WTC11 (cell line): ENCODE measurements at regions not wholly inside any gene's neighbourhood (a gene's known extent, or its start where the extent isn't known, plus 50 kb on each side); places are given as distances from the start of the nearest gene placed in this dataset.

Source experiments
- ATAC-seq: fragments of 200-7000 bp; cut with Tn5 transposase; 2 replicates; pipeline ENCODE4 v1.10.0; 2021; ENCODE audit warnings: mild to moderate bottlenecking, moderate library complexity
- CTCF ChIA-PET: fragments of 300-600 bp; sonication (Branson Sonifier 250); formaldehyde crosslinking; loops from one replicate; lab custom pipeline; 2021; ENCODE audit warnings: antibody characterized with exemption; lab: Charles Lee
- POLR2A ChIA-PET: fragments of 350-600 bp; sonication (Branson Sonifier 250); formaldehyde crosslinking; loops from one replicate; lab custom pipeline; 2021; ENCODE audit warnings: antibody characterized with exemption; lab: Charles Lee
- DNase-seq: peaks from one replicate; pipeline ENCODE4 v3.0.0; 2021; ENCODE audit warnings: low spot score
- H3K27ac Mint-ChIP-seq: 2 replicates; pipeline ENCODE4 v1.8.0; 2021; ENCODE audit warnings: mixed read lengths
- H3K27me3 Mint-ChIP-seq: 2 replicates; pipeline ENCODE4 v1.8.0; 2021; ENCODE audit warnings: low read depth, mild to moderate bottlenecking, moderate library complexity, mixed read lengths
- H3K36me3 Mint-ChIP-seq: 2 replicates; pipeline ENCODE4 v1.8.0; 2021; ENCODE audit warnings: mixed read lengths
- H3K4me1 Mint-ChIP-seq: 2 replicates; pipeline ENCODE4 v1.8.0; 2022; ENCODE audit warnings: mixed read lengths
- H3K4me3 Mint-ChIP-seq: 2 replicates; pipeline ENCODE4 v1.8.0; 2021; ENCODE audit warnings: mild to moderate bottlenecking, moderate library complexity, mixed read lengths
- H3K9me3 Mint-ChIP-seq: 2 replicates; pipeline ENCODE4 v1.8.0; 2021; ENCODE audit warnings: mixed read lengths
- ATF1 ChIP-seq: sonication (generic); formaldehyde crosslinking; IDR thresholded peaks from 2 replicates; pipeline ENCODE4 v1.8.1; 2023; ENCODE audit warnings: mild to moderate bottlenecking, moderate library complexity, missing genetic modification reagents
- ELF4 ChIP-seq: sonication (generic); formaldehyde crosslinking; IDR thresholded peaks from 2 replicates; pipeline ENCODE4 v1.8.1; 2022; ENCODE audit warnings: low read depth, mild to moderate bottlenecking, moderate library complexity, missing genetic modification reagents
- FOXK1 ChIP-seq: sonication (generic); formaldehyde crosslinking; IDR thresholded peaks from 2 replicates; pipeline ENCODE4 v1.8.0; 2022; ENCODE audit warnings: mild to moderate bottlenecking, moderate library complexity, missing genetic modification reagents
- GABPB1 ChIP-seq: sonication (generic); formaldehyde crosslinking; IDR thresholded peaks from 2 replicates; pipeline ENCODE4 v1.8.1; 2023; ENCODE audit warnings: mild to moderate bottlenecking, missing genetic modification reagents
- GTF2I ChIP-seq: fragments of 250-450 bp; sonication (Bioruptor Pico); conservative IDR thresholded peaks from 2 replicates; pipeline ENCODE4 v1.4.0; 2021; ENCODE audit warnings: mild to moderate bottlenecking
- MAX ChIP-seq: sonication (generic); formaldehyde crosslinking; IDR thresholded peaks from 2 replicates; pipeline ENCODE4 v1.8.0; 2022; ENCODE audit warnings: mild to moderate bottlenecking, missing genetic modification reagents
- NFYB ChIP-seq: sonication (generic); formaldehyde crosslinking; conservative IDR thresholded peaks from 2 replicates; pipeline ENCODE4 v1.8.0; 2022; ENCODE audit warnings: low read depth, missing genetic modification reagents
- RELA ChIP-seq: sonication (generic); formaldehyde crosslinking; IDR thresholded peaks from 2 replicates; pipeline ENCODE4 v1.8.1; 2022; ENCODE audit warnings: missing genetic modification reagents, mild to moderate bottlenecking, borderline replicate concordance
- STAT6 ChIP-seq: sonication (generic); formaldehyde crosslinking; conservative IDR thresholded peaks from 2 replicates; pipeline ENCODE4 v1.8.1; 2023; ENCODE audit warnings: mild to moderate bottlenecking, low read depth, missing genetic modification reagents, moderate library complexity
- TCF7 ChIP-seq: sonication (generic); formaldehyde crosslinking; IDR thresholded peaks from 2 replicates; pipeline ENCODE4 v1.8.0; 2022; ENCODE audit warnings: mild to moderate bottlenecking, low read depth, missing genetic modification reagents, moderate library complexity
- ZNF263 ChIP-seq: sonication (generic); formaldehyde crosslinking; IDR thresholded peaks from 2 replicates; pipeline ENCODE4 v1.8.1; 2022; ENCODE audit warnings: low read depth, mild to moderate bottlenecking, moderate library complexity, missing genetic modification reagents
- ZNF423 ChIP-seq: fragments of 250-450 bp; sonication (Bioruptor Pico); IDR thresholded peaks from 2 replicates; pipeline ENCODE4 v2.1.2; 2022; ENCODE audit warnings: mild to moderate bottlenecking, moderate library complexity
- TF ChIP-seq, protein P1 (sequence below): fragments of 250-450 bp; sonication (Bioruptor Pico); IDR thresholded peaks from 2 replicates; pipeline ENCODE4 v1.9.0; 2021; ENCODE audit warnings: mild to moderate bottlenecking
- TF ChIP-seq, protein P2 (sequence below): sonication (generic); formaldehyde crosslinking; IDR thresholded peaks from 2 replicates; pipeline ENCODE4 v1.8.1; 2022; ENCODE audit warnings: low read depth, mild to moderate bottlenecking, moderate library complexity, missing genetic modification reagents, borderline replicate concordance
- TF ChIP-seq, protein P3 (sequence below): fragments of 250-450 bp; sonication (Bioruptor Pico); IDR thresholded peaks from 2 replicates; pipeline ENCODE4 v1.9.0; 2021; ENCODE audit warnings: mild to moderate bottlenecking
- TF ChIP-seq, protein P4 (sequence below): fragments of 250-450 bp; sonication (Bioruptor Pico); IDR thresholded peaks from 2 replicates; pipeline ENCODE4 v1.9.0; 2021; ENCODE audit warnings: moderate library complexity, mild to moderate bottlenecking, inconsistent platforms, borderline replicate concordance
- TF ChIP-seq, protein P5 (sequence below): sonication (generic); formaldehyde crosslinking; IDR thresholded peaks from 2 replicates; pipeline ENCODE4 v1.8.0; 2022; ENCODE audit warnings: mild to moderate bottlenecking, missing genetic modification reagents

DNA sequence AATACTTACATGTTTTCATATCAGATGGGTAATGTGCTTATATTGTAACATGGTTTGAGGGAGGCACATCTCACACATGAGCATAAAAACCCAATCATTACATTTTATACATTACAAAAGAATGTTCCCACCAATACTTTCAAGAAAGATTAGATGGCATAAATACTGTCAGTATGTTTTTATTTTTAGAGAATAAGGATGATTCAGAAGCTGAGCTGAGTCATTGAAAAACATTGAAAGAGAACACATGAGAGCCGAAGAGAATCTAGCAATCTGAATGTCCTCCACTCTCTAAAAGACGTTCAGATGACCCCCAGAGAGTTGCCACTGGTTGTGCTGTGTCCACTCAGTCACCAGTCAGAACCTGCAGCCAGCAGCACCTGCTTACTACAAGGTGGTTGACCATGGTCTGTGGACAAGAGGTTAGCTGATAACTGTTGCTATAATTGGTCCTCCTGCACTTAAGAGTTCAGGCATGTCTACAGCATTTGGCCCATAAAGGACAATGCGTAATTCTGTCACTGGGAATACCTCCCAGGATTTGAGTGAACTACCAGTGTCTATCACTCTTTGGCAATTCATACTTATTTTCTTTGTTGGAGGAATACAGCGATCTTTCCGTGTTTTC, 382.2 kb upstream of the IGFBP7 start:
- no peak for ATAC-seq
- TF ChIP-seq, protein P1, sequence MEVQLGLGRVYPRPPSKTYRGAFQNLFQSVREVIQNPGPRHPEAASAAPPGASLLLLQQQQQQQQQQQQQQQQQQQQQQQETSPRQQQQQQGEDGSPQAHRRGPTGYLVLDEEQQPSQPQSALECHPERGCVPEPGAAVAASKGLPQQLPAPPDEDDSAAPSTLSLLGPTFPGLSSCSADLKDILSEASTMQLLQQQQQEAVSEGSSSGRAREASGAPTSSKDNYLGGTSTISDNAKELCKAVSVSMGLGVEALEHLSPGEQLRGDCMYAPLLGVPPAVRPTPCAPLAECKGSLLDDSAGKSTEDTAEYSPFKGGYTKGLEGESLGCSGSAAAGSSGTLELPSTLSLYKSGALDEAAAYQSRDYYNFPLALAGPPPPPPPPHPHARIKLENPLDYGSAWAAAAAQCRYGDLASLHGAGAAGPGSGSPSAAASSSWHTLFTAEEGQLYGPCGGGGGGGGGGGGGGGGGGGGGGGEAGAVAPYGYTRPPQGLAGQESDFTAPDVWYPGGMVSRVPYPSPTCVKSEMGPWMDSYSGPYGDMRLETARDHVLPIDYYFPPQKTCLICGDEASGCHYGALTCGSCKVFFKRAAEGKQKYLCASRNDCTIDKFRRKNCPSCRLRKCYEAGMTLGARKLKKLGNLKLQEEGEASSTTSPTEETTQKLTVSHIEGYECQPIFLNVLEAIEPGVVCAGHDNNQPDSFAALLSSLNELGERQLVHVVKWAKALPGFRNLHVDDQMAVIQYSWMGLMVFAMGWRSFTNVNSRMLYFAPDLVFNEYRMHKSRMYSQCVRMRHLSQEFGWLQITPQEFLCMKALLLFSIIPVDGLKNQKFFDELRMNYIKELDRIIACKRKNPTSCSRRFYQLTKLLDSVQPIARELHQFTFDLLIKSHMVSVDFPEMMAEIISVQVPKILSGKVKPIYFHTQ (CRISPR knock-in tag), result no peak
- no peak for TF ChIP-seq MAX
- no peak for DNase-seq
- POLR2A ChIA-PET, result no interaction called here
- Mint-ChIP-seq H3K9me3 (peaks cover 5% of the 10 kb centered on the region), H3K27me3 (peaks cover 39% of the 10 kb centered on the region), H3K4me1 (peaks cover 8% of the 10 kb centered on the region), H3K4me3 (no peak overlapping the region), H3K36me3 (no peaks in the 10 kb centered on the region), H3K27ac (no peak overlapping the region)
- CTCF ChIA-PET, result no interaction called here

DNA sequence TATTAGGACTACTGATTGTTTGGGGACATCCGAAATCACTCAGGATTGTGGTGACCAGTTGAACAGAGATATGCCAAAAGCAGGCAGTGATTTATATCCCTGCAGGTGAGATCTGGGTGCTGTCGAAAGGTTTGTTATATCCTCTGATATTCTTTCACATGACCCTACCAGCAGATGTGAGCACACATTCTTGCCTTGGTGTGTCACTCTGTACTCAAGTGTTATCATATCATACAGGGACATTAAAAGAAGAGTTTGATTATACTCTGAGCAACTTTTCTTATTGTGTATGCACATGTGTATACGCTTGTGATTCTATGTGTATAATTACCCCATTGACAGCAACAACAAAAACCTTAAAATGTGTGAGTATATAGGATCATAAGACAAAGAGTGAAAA, 381.2 kb upstream of the IGFBP7 start:
- ATAC-seq (no peak), DNase-seq (no peak)
- CTCF ChIA-PET, result no interaction called here
- TF ChIP-seq, protein P2, sequence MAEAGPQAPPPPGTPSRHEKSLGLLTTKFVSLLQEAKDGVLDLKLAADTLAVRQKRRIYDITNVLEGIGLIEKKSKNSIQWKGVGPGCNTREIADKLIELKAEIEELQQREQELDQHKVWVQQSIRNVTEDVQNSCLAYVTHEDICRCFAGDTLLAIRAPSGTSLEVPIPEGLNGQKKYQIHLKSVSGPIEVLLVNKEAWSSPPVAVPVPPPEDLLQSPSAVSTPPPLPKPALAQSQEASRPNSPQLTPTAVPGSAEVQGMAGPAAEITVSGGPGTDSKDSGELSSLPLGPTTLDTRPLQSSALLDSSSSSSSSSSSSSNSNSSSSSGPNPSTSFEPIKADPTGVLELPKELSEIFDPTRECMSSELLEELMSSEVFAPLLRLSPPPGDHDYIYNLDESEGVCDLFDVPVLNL (CRISPR knock-in tag), result no peak
- TF ChIP-seq ELF4 (CRISPR knock-in tag) (no peak), ZNF263 (CRISPR knock-in tag) (no peak), GABPB1 (CRISPR knock-in tag) (no peak), NFYB (CRISPR knock-in tag) (no peak)
- TF ChIP-seq, protein P3, sequence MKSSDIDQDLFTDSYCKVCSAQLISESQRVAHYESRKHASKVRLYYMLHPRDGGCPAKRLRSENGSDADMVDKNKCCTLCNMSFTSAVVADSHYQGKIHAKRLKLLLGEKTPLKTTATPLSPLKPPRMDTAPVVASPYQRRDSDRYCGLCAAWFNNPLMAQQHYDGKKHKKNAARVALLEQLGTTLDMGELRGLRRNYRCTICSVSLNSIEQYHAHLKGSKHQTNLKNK (CRISPR knock-in tag), result no peak
- H3K9me3 Mint-ChIP-seq, result peaks cover 10% of the 10 kb centered on the region
- H3K4me1 Mint-ChIP-seq, result peaks cover 8% of the 10 kb centered on the region
- POLR2A ChIA-PET, result no interaction called here
- no peaks in the 10 kb centered on the region for H3K36me3 Mint-ChIP-seq
- H3K27ac Mint-ChIP-seq, result no peak overlapping the region
- H3K4me3 Mint-ChIP-seq, result no peak overlapping the region
- peaks cover 39% of the 10 kb centered on the region for H3K27me3 Mint-ChIP-seq

DNA sequence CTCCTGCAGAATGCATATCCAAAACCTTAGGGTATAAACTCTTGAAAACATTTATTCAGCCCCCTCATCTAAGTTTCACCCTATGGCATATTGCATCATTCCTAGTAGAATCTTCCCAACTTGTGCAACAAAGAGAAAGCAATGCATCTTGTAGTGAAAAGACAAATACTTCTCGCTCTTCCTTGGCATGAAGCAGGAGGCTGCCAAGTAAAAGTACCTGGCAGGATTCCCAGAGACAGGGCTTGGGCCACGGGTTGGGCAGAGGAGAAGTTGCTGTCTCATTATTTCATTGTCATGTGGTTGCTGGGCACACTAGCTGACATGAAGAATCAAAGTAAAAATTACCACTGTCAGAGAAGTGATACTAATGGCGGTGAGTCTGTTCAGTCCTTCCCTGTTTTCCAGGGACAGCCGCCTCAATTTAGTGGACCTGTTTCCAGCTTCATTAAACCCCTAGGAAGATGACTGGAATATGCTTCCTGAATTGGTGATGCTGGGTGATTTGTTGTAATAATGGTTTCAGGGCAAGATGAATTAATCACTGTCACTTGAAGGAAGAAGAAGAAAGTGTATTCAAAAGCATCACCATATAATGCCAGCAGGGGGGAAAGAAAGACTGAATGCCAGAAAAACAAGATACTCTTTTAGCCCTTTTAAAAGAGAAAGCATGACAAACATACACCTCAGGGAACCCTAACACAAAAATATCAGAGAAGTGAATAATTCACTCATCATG, 380.5 kb upstream of the IGFBP7 start:
- CTCF ChIA-PET, result no interaction called here

More for the DNA sequence above, 380.5 kb upstream of the IGFBP7 start:
- POLR2A ChIA-PET, result no interaction called here
- DNase-seq (no peak), ATAC-seq (no peak)
- no peak overlapping the region for H3K4me3 Mint-ChIP-seq
- H3K36me3 Mint-ChIP-seq, result no peaks in the 10 kb centered on the region
- no peak for TF ChIP-seq STAT6 (CRISPR knock-in tag)
- TF ChIP-seq, protein P4, sequence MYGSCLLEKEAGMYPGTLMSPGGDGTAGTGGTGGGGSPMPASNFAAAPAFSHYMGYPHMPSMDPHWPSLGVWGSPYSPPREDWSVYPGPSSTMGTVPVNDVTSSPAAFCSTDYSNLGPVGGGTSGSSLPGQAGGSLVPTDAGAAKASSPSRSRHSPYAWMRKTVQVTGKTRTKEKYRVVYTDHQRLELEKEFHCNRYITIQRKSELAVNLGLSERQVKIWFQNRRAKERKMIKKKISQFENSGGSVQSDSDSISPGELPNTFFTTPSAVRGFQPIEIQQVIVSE (CRISPR knock-in tag), result no peak
- TF ChIP-seq, protein P5, sequence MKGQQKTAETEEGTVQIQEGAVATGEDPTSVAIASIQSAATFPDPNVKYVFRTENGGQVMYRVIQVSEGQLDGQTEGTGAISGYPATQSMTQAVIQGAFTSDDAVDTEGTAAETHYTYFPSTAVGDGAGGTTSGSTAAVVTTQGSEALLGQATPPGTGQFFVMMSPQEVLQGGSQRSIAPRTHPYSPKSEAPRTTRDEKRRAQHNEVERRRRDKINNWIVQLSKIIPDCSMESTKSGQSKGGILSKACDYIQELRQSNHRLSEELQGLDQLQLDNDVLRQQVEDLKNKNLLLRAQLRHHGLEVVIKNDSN, result no peak
- no peak for TF ChIP-seq RELA (CRISPR knock-in tag)
- TF ChIP-seq FOXK1 (CRISPR knock-in tag), result no peak
- TF ChIP-seq ZNF423 (CRISPR knock-in tag), result no peak
- TF ChIP-seq GTF2I (CRISPR knock-in tag), result no peak
- no peak for TF ChIP-seq ATF1
- no peak for TF ChIP-seq TCF7
- H3K27ac Mint-ChIP-seq, result no peak overlapping the region
- peaks cover 10% of the 10 kb centered on the region for H3K9me3 Mint-ChIP-seq
- H3K4me1 Mint-ChIP-seq, result peaks cover 8% of the 10 kb centered on the region
- H3K27me3 Mint-ChIP-seq, result peaks cover 39% of the 10 kb centered on the region
